SK-N-SH (cell line): ENCODE measurements at regions not wholly inside any gene's neighbourhood (a gene's known extent, or its start where the extent isn't known, plus 50 kb on each side); places are given as distances from the start of the nearest gene placed in this dataset.

ENCODE experiments used
- CTCF ChIA-PET: fragments of 300-600, 350-600 bp; formaldehyde crosslinking; extraction: SDS; loops from one replicate; lab custom pipeline; 2021; lab: Yijun Ruan, JAX
- POLR2A ChIA-PET: fragments of 350-600 bp; sonication (Branson Sonifier 250); formaldehyde crosslinking; extraction: SDS; loops from one replicate; lab custom pipeline; 2020; ENCODE audit warnings: antibody characterized with exemption, inconsistent platforms; lab: Yijun Ruan, JAX
- DNase-seq: peaks from one replicate; pipeline ENCODE4 v3.0.0; 2012
- H2AFZ ChIP-seq: fragments of 200-600 bp; sonication (generic); 2 replicates; pipeline ENCODE4 v1.8.1; 2016; ENCODE audit warnings: antibody characterized with exemption, mild to moderate bottlenecking, low read depth
- H3F3A ChIP-seq: fragments of 200-600 bp; sonication (generic); replicated peaks from 2 replicates; pipeline ENCODE3; 2016; ENCODE audit warnings: antibody characterized with exemption, mild to moderate bottlenecking; ENCODE audit not compliant: insufficient read depth
- H3K27ac ChIP-seq, 2 experiments: fragments of 200-500 bp in 1 of 2; fragments of 200-600 bp in 1 of 2; sonication (Bioruptor generic) in 1 of 2; sonication (generic), shearing (Covaris generic) in 1 of 2; 2 replicates each; pipeline versions ENCODE4 v1.5.1 to v1.6.1; 2014 to 2016; ENCODE audit warnings: low read depth in 2 of 2, inconsistent platforms in 1 of 2, low read length in 1 of 2, mild to moderate bottlenecking in 1 of 2, mixed read lengths in 1 of 2
- H3K27me3 ChIP-seq: fragments of 200-600 bp; sonication (generic), shearing (Covaris generic); 2 replicates; pipeline ENCODE4 v1.6.1; 2016; ENCODE audit warnings: mixed run types; ENCODE audit not compliant: insufficient read depth
- H3K36me3 ChIP-seq, 2 experiments: fragments of 200-500 bp in 1 of 2; fragments of 200-600 bp in 1 of 2; sonication (Bioruptor generic) in 1 of 2; sonication (generic) in 1 of 2; replicated peaks in 1 of 2; 2 replicates each; pipeline versions ENCODE3 to v1.5.1; 2014 to 2016; ENCODE audit warnings: low read length in 1 of 2, mild to moderate bottlenecking in 1 of 2; ENCODE audit not compliant: insufficient read depth in 2 of 2, control insufficient read depth in 1 of 2
- H3K4me1 ChIP-seq, 2 experiments: fragments of 200-500 bp in 1 of 2; fragments of 200-600 bp in 1 of 2; sonication (Bioruptor generic) in 1 of 2; sonication (generic), shearing (Covaris generic) in 1 of 2; 2 replicates each; pipeline versions ENCODE4 v1.5.1 to v1.6.1; 2014 to 2016; ENCODE audit warnings: low read depth in 1 of 2, low read length in 1 of 2, mixed run types in 1 of 2; ENCODE audit not compliant: insufficient read depth in 2 of 2, control insufficient read depth in 1 of 2
- H3K4me2 ChIP-seq: fragments of 200-600 bp; sonication (generic), shearing (Covaris generic); 2 replicates; pipeline ENCODE4 v1.6.1; 2017; ENCODE audit warnings: mixed run types
- H3K4me3 ChIP-seq, 2 experiments: fragments of 200-500 bp in 1 of 2; fragments of 200-600 bp in 1 of 2; sonication (Bioruptor generic) in 1 of 2; sonication (generic), shearing (Covaris generic) in 1 of 2; 2 replicates each; pipeline versions ENCODE4 v1.5.1 to v1.8.1; 2014 to 2016; ENCODE audit warnings: low read depth in 2 of 2, inconsistent platforms in 1 of 2, low read length in 1 of 2, mild to moderate bottlenecking in 1 of 2, mixed read lengths in 1 of 2, moderate library complexity in 1 of 2
- H3K79me2 ChIP-seq: fragments of 200-600 bp; sonication (generic); 2 replicates; pipeline ENCODE4 v1.8.1; 2017; ENCODE audit warnings: mild to moderate bottlenecking; ENCODE audit not compliant: insufficient read depth
- H3K9ac ChIP-seq: fragments of 200-600 bp; sonication (generic); 2 replicates; pipeline ENCODE4 v1.6.1; 2017; ENCODE audit warnings: mixed run types
- H3K9me2 ChIP-seq: fragments of 200-600 bp; sonication (generic); 2 replicates; pipeline ENCODE4 v1.6.1; 2017; ENCODE audit warnings: mixed run types
- H3K9me3 ChIP-seq: fragments of 200-600 bp; sonication (generic); 2 replicates; pipeline ENCODE4 v1.6.1; 2017; ENCODE audit warnings: mixed run types, mild to moderate bottlenecking, moderate library complexity
- H4K20me1 ChIP-seq: fragments of 200-600 bp; sonication (generic); 2 replicates; pipeline ENCODE4 v1.6.1; 2017; ENCODE audit warnings: mild to moderate bottlenecking, mixed run types; ENCODE audit not compliant: insufficient read depth
- CHD2 ChIP-seq: fragments of 150-350 bp; IDR thresholded peaks from 2 replicates; pipeline ENCODE4 v1.6.1; 2018; ENCODE audit warnings: low read length; ENCODE audit not compliant: partially characterized antibody
- EP300 ChIP-seq, 2 experiments: IDR thresholded peaks; 2 replicates each; pipeline versions ENCODE4 v1.4.0 to v1.6.1; 2012; ENCODE audit warnings: borderline replicate concordance in 1 of 2, low read depth in 1 of 2, low read length in 1 of 2
- EZH2phosphoT487 ChIP-seq: fragments of 200-600 bp; sonication (generic); IDR thresholded peaks from 2 replicates; pipeline ENCODE4 v1.6.1; 2017; ENCODE audit warnings: low read depth, mixed run types, mild to moderate bottlenecking, antibody characterized with exemption, moderate library complexity, borderline replicate concordance
- FOSL2 ChIP-seq: IDR thresholded peaks from 2 replicates; pipeline ENCODE4 v1.4.0; 2012; ENCODE audit warnings: low read depth, mild to moderate bottlenecking, moderate library complexity, borderline replicate concordance
- FOXM1 ChIP-seq: IDR thresholded peaks from 2 replicates; pipeline ENCODE4 v1.4.0; 2012; ENCODE audit warnings: low read depth, mild to moderate bottlenecking
- GABPA ChIP-seq: IDR thresholded peaks from 2 replicates; pipeline ENCODE4 v1.4.0; 2012; ENCODE audit warnings: low read depth, mild to moderate bottlenecking
- JUND ChIP-seq: IDR thresholded peaks from 2 replicates; pipeline ENCODE4 v1.4.0; 2012
- MEF2A ChIP-seq: IDR thresholded peaks from 2 replicates; pipeline ENCODE4 v1.4.0; 2012; ENCODE audit warnings: low read depth, borderline replicate concordance
- MXI1 ChIP-seq: IDR thresholded peaks from 2 replicates; pipeline ENCODE4 v1.6.1; 2012; ENCODE audit warnings: mild to moderate bottlenecking, low read depth, low read length, improper control_type of control experiment
- NFIC ChIP-seq: IDR thresholded peaks from 2 replicates; pipeline ENCODE4 v1.4.0; 2012; ENCODE audit warnings: borderline replicate concordance
- NRF1 ChIP-seq: IDR thresholded peaks from 2 replicates; pipeline ENCODE4 v1.6.1; 2012; ENCODE audit warnings: low read depth, mild to moderate bottlenecking, low read length
- POLR2AphosphoS5 ChIP-seq: IDR thresholded peaks from 2 replicates; pipeline ENCODE4 v1.6.1; 2012; ENCODE audit warnings: low read depth, low read length
- RCOR1 ChIP-seq: fragments of 150-350 bp; IDR thresholded peaks from 2 replicates; pipeline ENCODE4 v1.6.1; 2017; ENCODE audit warnings: antibody characterized with exemption, low read length
- RFX5 ChIP-seq: IDR thresholded peaks from 2 replicates; pipeline ENCODE4 v1.6.1; 2012; ENCODE audit warnings: mild to moderate bottlenecking, improper control_type of control experiment, low read length
- RXRA ChIP-seq: IDR thresholded peaks from 2 replicates; pipeline ENCODE4 v1.4.0; 2012; ENCODE audit warnings: low read depth, mild to moderate bottlenecking, borderline replicate concordance
- SIN3A ChIP-seq: IDR thresholded peaks from 2 replicates; pipeline ENCODE4 v1.6.1; 2012; ENCODE audit warnings: low read depth, mild to moderate bottlenecking, low read length, moderate library complexity, borderline replicate concordance
- TCF12 ChIP-seq: IDR thresholded peaks from 2 replicates; pipeline ENCODE4 v1.4.0; 2012
- TEAD4 ChIP-seq: IDR thresholded peaks from 2 replicates; pipeline ENCODE4 v1.4.0; 2012; ENCODE audit warnings: mild to moderate bottlenecking, borderline replicate concordance; ENCODE audit not compliant: insufficient read depth
- YY1 ChIP-seq: IDR thresholded peaks from 2 replicates; pipeline ENCODE4 v1.4.0; 2012; ENCODE audit warnings: low read depth, mild to moderate bottlenecking
- WGBS: methylation state at CpG from one replicate; pipeline ENCODE4 v1.1.6; 2017; ENCODE audit warnings: low lambda C conversion rate; 5-methylcytosine and 5-hydroxymethylcytosine counted together
- TF ChIP-seq, protein P1 (sequence below): fragments of 200-600 bp; sonication (generic); IDR thresholded peaks from 2 replicates; pipeline ENCODE4 v1.6.1; 2017; ENCODE audit warnings: antibody characterized with exemption, mild to moderate bottlenecking, moderate library complexity
- TF ChIP-seq, protein P2 (sequence below): IDR thresholded peaks from 2 replicates; pipeline ENCODE4 v1.4.0; 2012; ENCODE audit warnings: low read depth
- TF ChIP-seq, protein P3 (sequence below): fragments of 150-350 bp; IDR thresholded peaks from 2 replicates; pipeline ENCODE4 v1.6.1; 2017; ENCODE audit warnings: antibody characterized with exemption, low read length, low read depth, borderline replicate concordance
- TF ChIP-seq, protein P4 (sequence below): IDR thresholded peaks from 2 replicates; pipeline ENCODE4 v1.4.0; 2012; ENCODE audit warnings: low read depth, borderline replicate concordance
- TF ChIP-seq, protein P5 (sequence below): IDR thresholded peaks from 2 replicates; pipeline ENCODE4 v1.4.0; 2012; ENCODE audit warnings: low read depth, borderline replicate concordance

DNA sequence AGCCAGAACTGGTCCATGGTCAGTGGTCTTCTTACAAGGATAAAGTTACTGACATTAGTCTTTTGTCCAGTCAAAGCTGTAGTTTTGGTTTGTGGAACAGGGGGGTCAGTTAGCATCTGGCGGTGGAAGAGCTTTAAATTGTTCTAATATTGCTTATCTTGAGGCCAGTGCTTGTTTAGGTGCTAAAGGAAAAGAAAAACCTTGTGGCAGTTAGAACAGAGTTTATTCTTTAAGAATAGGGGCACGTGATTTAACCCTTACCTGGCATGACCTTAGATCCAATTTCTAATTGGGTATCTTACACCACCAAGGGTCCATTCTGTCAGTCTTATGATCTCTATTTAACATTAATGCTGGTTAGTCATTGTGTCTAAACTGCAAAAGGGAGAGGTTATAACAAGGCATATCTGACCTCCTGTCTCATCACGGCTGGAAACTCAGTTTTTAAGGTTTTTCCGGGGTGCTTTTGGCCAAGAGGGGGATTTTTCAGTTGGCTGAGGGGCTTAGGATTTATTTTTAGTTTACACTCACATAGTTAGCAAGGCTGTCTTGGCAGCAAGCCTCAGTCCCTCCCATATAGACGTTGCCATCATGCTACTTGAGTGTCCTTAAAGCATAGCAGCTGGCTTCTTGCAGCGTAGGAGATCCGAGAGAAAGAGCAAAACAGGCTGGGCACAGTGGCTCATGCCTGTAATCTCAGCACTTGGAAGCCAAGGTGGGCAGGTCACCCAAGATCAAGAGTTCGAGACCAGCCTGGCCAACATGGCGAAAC lies 60.1 kb upstream of the FAM89A start (continued):
- TF ChIP-seq RFX5 (no peak), NFIC (no peak), CHD2 (no peak), MXI1 (no peak), POLR2AphosphoS5 (no peak), MEF2A (no peak), FOSL2 (no peak), RXRA (no peak)
- TF ChIP-seq, protein P1, sequence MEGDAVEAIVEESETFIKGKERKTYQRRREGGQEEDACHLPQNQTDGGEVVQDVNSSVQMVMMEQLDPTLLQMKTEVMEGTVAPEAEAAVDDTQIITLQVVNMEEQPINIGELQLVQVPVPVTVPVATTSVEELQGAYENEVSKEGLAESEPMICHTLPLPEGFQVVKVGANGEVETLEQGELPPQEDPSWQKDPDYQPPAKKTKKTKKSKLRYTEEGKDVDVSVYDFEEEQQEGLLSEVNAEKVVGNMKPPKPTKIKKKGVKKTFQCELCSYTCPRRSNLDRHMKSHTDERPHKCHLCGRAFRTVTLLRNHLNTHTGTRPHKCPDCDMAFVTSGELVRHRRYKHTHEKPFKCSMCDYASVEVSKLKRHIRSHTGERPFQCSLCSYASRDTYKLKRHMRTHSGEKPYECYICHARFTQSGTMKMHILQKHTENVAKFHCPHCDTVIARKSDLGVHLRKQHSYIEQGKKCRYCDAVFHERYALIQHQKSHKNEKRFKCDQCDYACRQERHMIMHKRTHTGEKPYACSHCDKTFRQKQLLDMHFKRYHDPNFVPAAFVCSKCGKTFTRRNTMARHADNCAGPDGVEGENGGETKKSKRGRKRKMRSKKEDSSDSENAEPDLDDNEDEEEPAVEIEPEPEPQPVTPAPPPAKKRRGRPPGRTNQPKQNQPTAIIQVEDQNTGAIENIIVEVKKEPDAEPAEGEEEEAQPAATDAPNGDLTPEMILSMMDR, result no peak

DNA sequence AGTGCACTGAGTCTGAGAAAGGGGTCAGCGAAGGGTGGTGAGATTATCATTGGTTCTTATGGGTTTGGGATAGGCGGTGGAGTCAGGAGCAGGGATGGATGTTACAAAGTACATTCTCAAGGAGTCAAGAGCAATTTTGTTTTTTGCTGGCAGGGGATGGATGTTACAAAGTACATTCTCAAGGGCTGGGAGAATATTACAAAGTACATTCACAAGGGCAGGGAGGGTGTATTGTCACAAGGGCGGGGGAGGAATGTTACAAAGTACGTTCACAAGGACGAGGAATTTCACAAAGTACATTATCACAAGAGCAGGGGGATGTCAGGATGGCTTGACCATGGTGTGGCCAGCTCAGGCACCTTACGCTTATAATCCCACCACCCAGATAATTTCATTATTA lies 59.3 kb upstream of the FAM89A start:
- Histone ChIP-seq H3K4me2 (no peak overlapping the region), H3K36me3 (no peaks in the 10 kb centered on the region), H3F3A (no peaks in the 10 kb centered on the region), H3K4me1 (no peaks in the 10 kb centered on the region), H3K27me3 (no peaks in the 10 kb centered on the region; the same call in 1 of the 2 replicates), H3K9me3 (no peaks in the 10 kb centered on the region), H2AFZ (no peak overlapping the region), H3K27ac (no peak overlapping the region), H3K79me2 (no peaks in the 10 kb centered on the region), H3K9me2 (no peaks in the 10 kb centered on the region), H4K20me1 (no peaks in the 10 kb centered on the region), H3K9ac (no peak overlapping the region), H3K4me3 (no peak overlapping the region)
- POLR2A ChIA-PET, result no interaction called here
- no peak for DNase-seq
- CTCF ChIA-PET, result interaction anchor here (0.6 kb wide), 1 partner anchor 735 kb away, joined by 4 read pairs; no protein-coding TSS in a partner anchor
- no peak for TF ChIP-seq NFIC
- TF ChIP-seq, protein P2, sequence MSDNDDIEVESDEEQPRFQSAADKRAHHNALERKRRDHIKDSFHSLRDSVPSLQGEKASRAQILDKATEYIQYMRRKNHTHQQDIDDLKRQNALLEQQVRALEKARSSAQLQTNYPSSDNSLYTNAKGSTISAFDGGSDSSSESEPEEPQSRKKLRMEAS, result no peak
- TF ChIP-seq EZH2phosphoT487, result no peak
- TF ChIP-seq, protein P3, sequence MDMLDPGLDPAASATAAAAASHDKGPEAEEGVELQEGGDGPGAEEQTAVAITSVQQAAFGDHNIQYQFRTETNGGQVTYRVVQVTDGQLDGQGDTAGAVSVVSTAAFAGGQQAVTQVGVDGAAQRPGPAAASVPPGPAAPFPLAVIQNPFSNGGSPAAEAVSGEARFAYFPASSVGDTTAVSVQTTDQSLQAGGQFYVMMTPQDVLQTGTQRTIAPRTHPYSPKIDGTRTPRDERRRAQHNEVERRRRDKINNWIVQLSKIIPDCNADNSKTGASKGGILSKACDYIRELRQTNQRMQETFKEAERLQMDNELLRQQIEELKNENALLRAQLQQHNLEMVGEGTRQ, result no peak
- TF ChIP-seq, protein P4, sequence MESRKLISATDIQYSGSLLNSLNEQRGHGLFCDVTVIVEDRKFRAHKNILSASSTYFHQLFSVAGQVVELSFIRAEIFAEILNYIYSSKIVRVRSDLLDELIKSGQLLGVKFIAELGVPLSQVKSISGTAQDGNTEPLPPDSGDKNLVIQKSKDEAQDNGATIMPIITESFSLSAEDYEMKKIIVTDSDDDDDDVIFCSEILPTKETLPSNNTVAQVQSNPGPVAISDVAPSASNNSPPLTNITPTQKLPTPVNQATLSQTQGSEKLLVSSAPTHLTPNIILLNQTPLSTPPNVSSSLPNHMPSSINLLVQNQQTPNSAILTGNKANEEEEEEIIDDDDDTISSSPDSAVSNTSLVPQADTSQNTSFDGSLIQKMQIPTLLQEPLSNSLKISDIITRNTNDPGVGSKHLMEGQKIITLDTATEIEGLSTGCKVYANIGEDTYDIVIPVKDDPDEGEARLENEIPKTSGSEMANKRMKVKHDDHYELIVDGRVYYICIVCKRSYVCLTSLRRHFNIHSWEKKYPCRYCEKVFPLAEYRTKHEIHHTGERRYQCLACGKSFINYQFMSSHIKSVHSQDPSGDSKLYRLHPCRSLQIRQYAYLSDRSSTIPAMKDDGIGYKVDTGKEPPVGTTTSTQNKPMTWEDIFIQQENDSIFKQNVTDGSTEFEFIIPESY, result no peak
- no peak for TF ChIP-seq EP300 (IDR thresholded peaks at IDR 0.05; ENCODE audit: borderline replicate concordance in 1 of 2, low read depth in 1 of 2, low read length in 1 of 2)
- no peak for TF ChIP-seq GABPA
- TF ChIP-seq JUND, result no peak
- TF ChIP-seq RCOR1, result no peak
- no peak for TF ChIP-seq NRF1
- no peak for TF ChIP-seq TEAD4
- TF ChIP-seq TCF12, result no peak
- TF ChIP-seq, protein P5, sequence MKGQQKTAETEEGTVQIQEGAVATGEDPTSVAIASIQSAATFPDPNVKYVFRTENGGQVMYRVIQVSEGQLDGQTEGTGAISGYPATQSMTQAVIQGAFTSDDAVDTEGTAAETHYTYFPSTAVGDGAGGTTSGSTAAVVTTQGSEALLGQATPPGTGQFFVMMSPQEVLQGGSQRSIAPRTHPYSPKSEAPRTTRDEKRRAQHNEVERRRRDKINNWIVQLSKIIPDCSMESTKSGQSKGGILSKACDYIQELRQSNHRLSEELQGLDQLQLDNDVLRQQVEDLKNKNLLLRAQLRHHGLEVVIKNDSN, result no peak
- TF ChIP-seq SIN3A, result no peak
- TF ChIP-seq YY1, result no peak
- TF ChIP-seq FOXM1, result no peak
- 61% methylated on average over 6 of the region's 6 CpGs for WGBS
